Esophagus muscularis mucosa (tissue), 4 donors: ENCODE measurements at regions not wholly inside any gene's neighbourhood (a gene's known extent, or its start where the extent isn't known, plus 50 kb on each side); places are given as distances from the start of the nearest gene placed in this dataset.

Experiments used
- EP300 ChIP-seq: sonication (generic); formaldehyde crosslinking; IDR thresholded peaks from one replicate; pipeline ENCODE4 v1.6.1; 2017; ENCODE audit warnings: antibody characterized with exemption
- POLR2AphosphoS5 ChIP-seq, 2 donors: sonication (generic); formaldehyde crosslinking; IDR thresholded peaks; one replicate each; pipeline ENCODE4 v1.6.1; 2017; ENCODE audit warnings: antibody characterized with exemption in 2 of 2
- TF ChIP-seq, protein P1 (sequence below), 3 experiments: fragments of 200-600 bp in 2 of 3; fragments of 450-650 bp in 1 of 3; sonication (generic) in 2 of 3; IDR thresholded peaks; one replicate each; pipeline ENCODE4 v1.5.1; 2017 to 2019; ENCODE audit warnings: antibody characterized with exemption in 3 of 3, mild to moderate bottlenecking in 2 of 3, moderate library complexity in 1 of 3

DNA sequence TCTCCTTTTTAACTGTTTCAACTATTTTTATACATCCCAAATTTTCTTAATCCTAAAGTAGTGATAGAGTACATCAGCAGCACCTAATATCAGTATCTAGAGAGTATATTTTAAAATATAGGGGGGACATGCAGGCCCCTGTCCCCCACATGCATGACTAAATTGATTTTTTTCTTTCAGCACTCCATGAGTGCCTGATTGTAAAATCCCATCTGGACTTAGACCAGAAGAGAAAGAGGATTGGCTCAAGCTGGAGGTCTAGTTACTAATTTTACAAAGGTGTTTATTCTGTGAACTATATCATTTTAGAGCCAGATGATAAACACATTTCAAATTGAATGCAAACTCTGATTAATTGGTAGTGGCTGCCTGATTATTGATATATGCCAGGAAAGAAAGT, 1533.9 kb upstream of the PABPC4L start:
- TF ChIP-seq, protein P1, sequence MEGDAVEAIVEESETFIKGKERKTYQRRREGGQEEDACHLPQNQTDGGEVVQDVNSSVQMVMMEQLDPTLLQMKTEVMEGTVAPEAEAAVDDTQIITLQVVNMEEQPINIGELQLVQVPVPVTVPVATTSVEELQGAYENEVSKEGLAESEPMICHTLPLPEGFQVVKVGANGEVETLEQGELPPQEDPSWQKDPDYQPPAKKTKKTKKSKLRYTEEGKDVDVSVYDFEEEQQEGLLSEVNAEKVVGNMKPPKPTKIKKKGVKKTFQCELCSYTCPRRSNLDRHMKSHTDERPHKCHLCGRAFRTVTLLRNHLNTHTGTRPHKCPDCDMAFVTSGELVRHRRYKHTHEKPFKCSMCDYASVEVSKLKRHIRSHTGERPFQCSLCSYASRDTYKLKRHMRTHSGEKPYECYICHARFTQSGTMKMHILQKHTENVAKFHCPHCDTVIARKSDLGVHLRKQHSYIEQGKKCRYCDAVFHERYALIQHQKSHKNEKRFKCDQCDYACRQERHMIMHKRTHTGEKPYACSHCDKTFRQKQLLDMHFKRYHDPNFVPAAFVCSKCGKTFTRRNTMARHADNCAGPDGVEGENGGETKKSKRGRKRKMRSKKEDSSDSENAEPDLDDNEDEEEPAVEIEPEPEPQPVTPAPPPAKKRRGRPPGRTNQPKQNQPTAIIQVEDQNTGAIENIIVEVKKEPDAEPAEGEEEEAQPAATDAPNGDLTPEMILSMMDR (IDR thresholded peaks at IDR 0.05), result no peak
- TF ChIP-seq EP300, result no peak
- no peak for TF ChIP-seq POLR2AphosphoS5 (IDR thresholded peaks at IDR 0.05)
